Ovary (tissue), 7 donors: ENCODE measurements at regions not wholly inside any gene's neighbourhood (a gene's known extent, or its start where the extent isn't known, plus 50 kb on each side); places are given as distances from the start of the nearest gene placed in this dataset.

Source experiments
- DNase-seq, 5 donors: peaks; one replicate each; pipeline ENCODE4 v3.0.0-alpha.2; 2019 to 2020
- H3K27ac ChIP-seq, 2 donors: fragments of 200-600 bp; one replicate each; pipeline versions ENCODE4 v1.5.1 to v1.8.0; 2019 to 2022
- H3K27me3 ChIP-seq: fragments of 200-600 bp; one replicate; pipeline ENCODE4 v1.8.0; 2022
- H3K36me3 ChIP-seq: fragments of 200-600 bp; sonication (generic); one replicate; pipeline ENCODE4 v1.5.1; 2019
- H3K4me1 ChIP-seq: one replicate; pipeline ENCODE4 v1.8.1; 2013; ENCODE audit warnings: mild to moderate bottlenecking, moderate library complexity; ENCODE audit not compliant: insufficient read depth
- H3K4me3 ChIP-seq: fragments of 200-600 bp; sonication (generic); one replicate; pipeline ENCODE4 v1.5.1; 2017
- H3K9me3 ChIP-seq, 2 donors: fragments of 200-600 bp in 1 of 2; sonication (generic) in 1 of 2; one replicate each; pipeline versions ENCODE4 v1.5.1 to v1.8.1; 2013 to 2019; ENCODE audit warnings: mild to moderate bottlenecking in 1 of 2, moderate library complexity in 1 of 2
- EP300 ChIP-seq: sonication (generic); formaldehyde crosslinking; IDR thresholded peaks from one replicate; pipeline ENCODE4 v1.6.1; 2017; ENCODE audit warnings: antibody characterized with exemption
- POLR2A ChIP-seq: fragments of 450-650 bp; IDR thresholded peaks from one replicate; pipeline ENCODE4 v1.6.1; 2017; ENCODE audit warnings: antibody characterized with exemption, mild to moderate bottlenecking, moderate library complexity
- WGBS, 3 donors: extraction: QIAGEN DNeasy Blood & Tissue Kit in 1 of 3; methylation state at CpG; one replicate each; pipeline versions ENCODE4 v1.1.5 to v1.1.7; 2013 to 2017; 5-methylcytosine and 5-hydroxymethylcytosine counted together
- intact Hi-C, 4 donors: fragments of 100-400 bp; cut with DNase I; formaldehyde crosslinking; loops; one replicate each; pipeline versions ENCODE4 v1.11.0 to v1.15.1; 2022 to 2023
- TF ChIP-seq, protein P1 (sequence below), 3 donors: fragments of 450-650 bp in 2 of 3; fragments of 200-600 bp in 1 of 3; IDR thresholded peaks; one replicate each; pipeline versions ENCODE4 v1.5.1 to v1.8.0; 2016 to 2022; ENCODE audit warnings: antibody characterized with exemption in 3 of 3, mild to moderate bottlenecking in 1 of 3
- donor health status: DM: no; HTN: no; CAD: no; lungs with moderate emphysema.
- donor health status: DM: no; HTN: no; CAD: no.
- donor health status: Bipolar disorder and iron deficiency.
- donor health status: DM: no; HTN: no; CAD: no.
- donor health status: DM: yes; HTN: yes; CAD: no.

DNA sequence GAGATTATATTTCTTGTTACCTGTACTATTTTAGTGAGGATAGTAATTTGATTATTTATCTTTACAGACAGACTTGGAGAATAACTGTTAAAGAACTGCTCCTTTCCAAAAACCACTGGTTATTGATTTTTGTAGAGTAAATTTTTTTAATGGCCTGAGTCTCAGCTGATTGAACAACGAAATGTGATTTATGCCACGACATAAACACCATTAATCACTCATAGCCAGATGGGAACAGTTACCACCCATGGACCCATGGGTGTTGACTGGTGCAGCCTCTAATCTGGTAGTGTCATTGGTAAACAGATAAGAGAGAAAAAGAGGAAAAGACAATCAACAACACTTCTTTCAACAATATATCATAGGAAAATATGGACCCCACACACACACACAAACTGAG is 101.4 kb upstream of the BEND6 start:
- Histone ChIP-seq H3K27ac (no peak overlapping the region), H3K27me3 (no peaks in the 10 kb centered on the region), H3K4me1 (peaks cover 5% of the 10 kb centered on the region), H3K9me3 (no peaks in the 10 kb centered on the region), H3K4me3 (no peak overlapping the region), H3K36me3 (no peaks in the 10 kb centered on the region)
- intact Hi-C loops: loop anchor here (5.0 kb wide), 3 partner anchors 141 to 216 kb away; no protein-coding TSS in a partner anchor
- DNase-seq: no peak
- WGBS, 3 donors: 83 to 87% (median 83%) methylated on average over 2 of the region's 2 CpGs
- TF ChIP-seq EP300: no peak
- TF ChIP-seq, protein P1, sequence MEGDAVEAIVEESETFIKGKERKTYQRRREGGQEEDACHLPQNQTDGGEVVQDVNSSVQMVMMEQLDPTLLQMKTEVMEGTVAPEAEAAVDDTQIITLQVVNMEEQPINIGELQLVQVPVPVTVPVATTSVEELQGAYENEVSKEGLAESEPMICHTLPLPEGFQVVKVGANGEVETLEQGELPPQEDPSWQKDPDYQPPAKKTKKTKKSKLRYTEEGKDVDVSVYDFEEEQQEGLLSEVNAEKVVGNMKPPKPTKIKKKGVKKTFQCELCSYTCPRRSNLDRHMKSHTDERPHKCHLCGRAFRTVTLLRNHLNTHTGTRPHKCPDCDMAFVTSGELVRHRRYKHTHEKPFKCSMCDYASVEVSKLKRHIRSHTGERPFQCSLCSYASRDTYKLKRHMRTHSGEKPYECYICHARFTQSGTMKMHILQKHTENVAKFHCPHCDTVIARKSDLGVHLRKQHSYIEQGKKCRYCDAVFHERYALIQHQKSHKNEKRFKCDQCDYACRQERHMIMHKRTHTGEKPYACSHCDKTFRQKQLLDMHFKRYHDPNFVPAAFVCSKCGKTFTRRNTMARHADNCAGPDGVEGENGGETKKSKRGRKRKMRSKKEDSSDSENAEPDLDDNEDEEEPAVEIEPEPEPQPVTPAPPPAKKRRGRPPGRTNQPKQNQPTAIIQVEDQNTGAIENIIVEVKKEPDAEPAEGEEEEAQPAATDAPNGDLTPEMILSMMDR (IDR thresholded peaks at IDR 0.05): no peak
- TF ChIP-seq POLR2A: no peak

DNA sequence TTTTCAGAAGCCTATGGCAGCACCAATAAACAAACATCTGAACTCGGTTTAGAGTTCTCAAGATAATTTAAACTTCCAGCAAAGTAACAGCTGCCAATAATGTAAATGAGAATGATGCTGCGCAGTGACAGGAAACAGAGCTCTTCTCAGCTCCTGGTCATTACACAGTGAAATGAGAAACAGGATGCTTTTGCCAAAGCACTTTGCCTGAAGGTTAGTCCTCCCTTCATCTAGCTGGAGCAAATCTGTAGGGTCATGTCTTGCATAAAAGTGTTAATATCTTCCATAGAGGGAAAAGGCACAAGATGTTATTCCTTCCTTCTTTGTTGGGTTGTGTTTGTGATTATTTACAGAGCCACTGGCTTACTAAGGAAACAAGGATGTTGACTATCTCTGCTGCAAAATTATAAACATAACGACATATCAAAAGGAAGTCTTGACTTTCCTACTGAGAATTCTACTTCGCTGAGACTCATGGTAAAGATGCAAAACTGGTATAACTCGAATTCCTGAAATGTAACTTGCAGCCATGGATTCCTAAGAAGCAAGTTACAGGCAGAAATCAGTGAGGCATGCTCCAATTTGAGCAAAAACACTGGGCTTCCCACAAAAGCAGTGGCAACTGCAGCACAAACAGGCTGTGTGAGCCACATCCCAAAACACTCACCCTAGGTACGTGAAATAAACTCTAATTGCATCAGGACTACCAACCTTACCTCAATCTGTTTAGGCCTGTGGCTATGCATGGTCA is 102.5 kb upstream of the BEND6 start:
- Histone ChIP-seq H3K4me1 (peaks cover 5% of the 10 kb centered on the region), H3K4me3 (peak overlapping the region; percentile 38), H3K36me3 (no peaks in the 10 kb centered on the region), H3K27me3 (no peaks in the 10 kb centered on the region), H3K9me3 (no peaks in the 10 kb centered on the region), H3K27ac (no peak overlapping the region)
- 59 to 67% (median 65%) methylated on average over 6 of the region's 6 CpGs for WGBS, 3 donors
- TF ChIP-seq, protein P1 (IDR thresholded peaks at IDR 0.05): no peak
- no peak for TF ChIP-seq EP300
- no peak for TF ChIP-seq POLR2A
- no peak for DNase-seq
- intact Hi-C loops: loop anchor here (5.0 kb wide), 3 partner anchors 140 to 215 kb away; no protein-coding TSS in a partner anchor

DNA sequence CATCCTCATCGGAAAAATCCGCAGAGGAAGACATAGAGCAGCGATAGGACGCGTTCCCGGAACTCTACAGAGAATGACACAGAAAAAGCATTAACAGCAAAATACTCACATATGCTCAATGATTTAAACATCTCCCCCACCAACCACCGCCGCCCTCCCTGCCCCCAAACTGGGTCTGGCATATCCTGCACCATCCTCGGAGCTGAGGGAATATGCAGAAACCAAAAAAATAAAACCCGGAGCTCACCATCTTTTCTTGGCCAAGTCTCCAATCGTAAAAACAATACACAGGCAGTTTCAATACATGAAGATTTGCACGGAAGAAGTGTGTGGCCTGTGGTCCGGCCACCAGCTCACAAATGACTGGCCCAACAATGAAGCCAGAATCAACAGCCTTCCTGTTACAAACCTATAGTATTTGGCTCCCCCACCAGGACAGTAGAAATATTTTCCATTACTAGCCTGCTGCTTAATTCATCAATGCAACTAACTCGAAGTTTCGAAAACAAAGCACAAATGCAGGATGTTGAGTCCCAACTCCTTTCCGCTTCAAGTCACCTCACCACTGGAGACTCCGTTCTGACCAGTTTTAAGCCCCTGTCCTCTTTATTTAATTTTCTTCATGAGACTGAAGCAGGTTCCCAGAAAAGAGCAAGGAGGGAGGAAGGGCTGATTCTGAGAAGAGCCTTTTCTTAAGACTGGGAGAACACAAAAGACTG is 103.2 kb upstream of the BEND6 start:
- 3 to 5% (median 4%) methylated on average over 17 of the region's 17 CpGs for WGBS, 3 donors
- Histone ChIP-seq H3K4me1 (peaks cover 5% of the 10 kb centered on the region), H3K36me3 (no peaks in the 10 kb centered on the region), H3K27me3 (no peaks in the 10 kb centered on the region), H3K27ac (peak overlapping the region; percentile 31 to 51), H3K9me3 (no peaks in the 10 kb centered on the region), H3K4me3 (peak overlapping the region; percentile 38)
- DNase-seq: peak; percentile 28 to 60 (median 36)
- TF ChIP-seq POLR2A: no peak
- TF ChIP-seq, protein P1 (IDR thresholded peaks at IDR 0.05): peak in 2 of 3 donors; percentile 73 to 80
- TF ChIP-seq EP300: no peak
- intact Hi-C loops: loop anchor here (5.0 kb wide), 3 partner anchors 139 to 214 kb away; no protein-coding TSS in a partner anchor

DNA sequence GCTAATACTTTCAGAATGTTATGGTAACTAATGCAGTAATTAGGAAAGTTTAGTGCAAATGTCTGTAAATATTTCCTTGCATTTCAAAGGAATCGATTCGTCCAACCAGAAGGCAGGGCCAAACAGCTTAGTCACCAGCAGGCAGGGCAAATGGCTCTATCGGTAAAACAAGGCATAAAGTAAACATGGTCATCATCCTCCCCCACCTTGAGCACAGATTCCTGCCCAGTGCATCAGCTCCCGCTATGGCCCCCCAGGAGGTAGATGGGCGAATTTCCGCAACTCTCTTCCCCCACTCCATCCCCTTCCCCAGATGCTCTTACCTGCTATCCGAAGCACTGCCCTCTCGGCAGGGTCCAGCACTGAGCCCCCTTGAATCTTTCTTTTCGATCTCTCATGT is 103.8 kb upstream of the BEND6 start:
- Histone ChIP-seq H3K36me3 (no peaks in the 10 kb centered on the region), H3K27ac (peak overlapping the region; percentile 31 to 51), H3K4me3 (peak overlapping the region; percentile 38), H3K4me1 (peaks cover 5% of the 10 kb centered on the region), H3K27me3 (no peaks in the 10 kb centered on the region), H3K9me3 (no peaks in the 10 kb centered on the region)
- WGBS, 3 donors: 5 to 10% (median 7%) methylated on average over 9 of the region's 9 CpGs
- intact Hi-C loops: loop anchor here (5.0 kb wide), 3 partner anchors 139 to 214 kb away; no protein-coding TSS in a partner anchor
- no peak for DNase-seq
- TF ChIP-seq POLR2A (no peak), EP300 (no peak)
- TF ChIP-seq, protein P1 (IDR thresholded peaks at IDR 0.05): no peak
